ENCODE measurements at regions not wholly inside any gene's neighbourhood (a gene's known extent, or its start where the extent isn't known, plus 50 kb on each side); places are given as distances from the start of the nearest gene placed in this dataset.

DNA sequence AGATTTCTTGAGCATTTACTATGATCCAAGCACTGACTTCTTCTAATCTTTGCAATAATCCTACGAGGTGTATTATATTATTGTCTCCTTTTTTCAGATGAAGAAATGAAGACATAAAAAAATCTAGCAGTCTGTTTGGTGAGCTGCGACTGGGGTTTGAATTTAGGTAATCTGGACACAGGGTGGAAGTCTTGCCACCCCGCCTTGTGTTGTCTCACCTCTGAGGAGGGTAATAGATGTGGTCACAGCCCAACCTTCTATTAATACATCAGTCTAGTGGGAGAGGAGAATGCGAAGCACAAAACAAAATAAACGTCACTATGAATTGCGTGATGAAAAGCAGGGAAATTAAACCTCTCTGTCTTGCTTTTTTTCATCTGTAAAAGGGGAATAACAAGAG is 993.9 kb downstream of the VRK1 start:
- TF ChIP-seq, protein P1, sequence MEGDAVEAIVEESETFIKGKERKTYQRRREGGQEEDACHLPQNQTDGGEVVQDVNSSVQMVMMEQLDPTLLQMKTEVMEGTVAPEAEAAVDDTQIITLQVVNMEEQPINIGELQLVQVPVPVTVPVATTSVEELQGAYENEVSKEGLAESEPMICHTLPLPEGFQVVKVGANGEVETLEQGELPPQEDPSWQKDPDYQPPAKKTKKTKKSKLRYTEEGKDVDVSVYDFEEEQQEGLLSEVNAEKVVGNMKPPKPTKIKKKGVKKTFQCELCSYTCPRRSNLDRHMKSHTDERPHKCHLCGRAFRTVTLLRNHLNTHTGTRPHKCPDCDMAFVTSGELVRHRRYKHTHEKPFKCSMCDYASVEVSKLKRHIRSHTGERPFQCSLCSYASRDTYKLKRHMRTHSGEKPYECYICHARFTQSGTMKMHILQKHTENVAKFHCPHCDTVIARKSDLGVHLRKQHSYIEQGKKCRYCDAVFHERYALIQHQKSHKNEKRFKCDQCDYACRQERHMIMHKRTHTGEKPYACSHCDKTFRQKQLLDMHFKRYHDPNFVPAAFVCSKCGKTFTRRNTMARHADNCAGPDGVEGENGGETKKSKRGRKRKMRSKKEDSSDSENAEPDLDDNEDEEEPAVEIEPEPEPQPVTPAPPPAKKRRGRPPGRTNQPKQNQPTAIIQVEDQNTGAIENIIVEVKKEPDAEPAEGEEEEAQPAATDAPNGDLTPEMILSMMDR (conservative IDR thresholded peaks at IDR 0.05 in 1 of 2, IDR thresholded peaks at IDR 0.05 in 1 of 2; ENCODE audit: extremely low read depth in 1 of 2, insufficient read depth in 1 of 2, low read depth in 1 of 2, low read length in 2 of 2), result no peak
- TF ChIP-seq EZH2 (IDR thresholded peaks at IDR 0.05; ENCODE audit: borderline replicate concordance, low read length), result no peak

Data from mammary epithelial cell (primary cell).